Fibroblast of lung (primary cell): ENCODE measurements at regions not wholly inside any gene's neighbourhood (a gene's known extent, or its start where the extent isn't known, plus 50 kb on each side); places are given as distances from the start of the nearest gene placed in this dataset.
"Not testable (repeated sequence)": the region's sequence is repeated elsewhere in the genome, so short reads cannot be mapped to it uniquely, and the experiment has no call there.

Experiments used
- CTCF ChIP-seq, 2 donors: IDR thresholded peaks in 1 of 2; conservative IDR thresholded peaks in 1 of 2; 1 replicate in 1 of 2; 2 replicates in 1 of 2; pipeline ENCODE4 v1.5.1; 2011 to 2012; ENCODE audit warnings: low read length in 2 of 2, control low read depth in 1 of 2, inconsistent platforms in 1 of 2, low read depth in 1 of 2, mild to moderate bottlenecking in 1 of 2
- EZH2 ChIP-seq: IDR thresholded peaks from 2 replicates; pipeline ENCODE4 v1.5.1; 2012; ENCODE audit warnings: low read length, control low read depth, mild to moderate bottlenecking; ENCODE audit errors: missing control alignments

- not testable (repeated sequence) for TF ChIP-seq CTCF (conservative IDR thresholded peaks at IDR 0.05 in 1 of 2, IDR thresholded peaks at IDR 0.05 in 1 of 2; ENCODE audit: low read depth in 1 of 2, low read length in 2 of 2); EZH2
Observed at GRCh38 chr22:48911647-48912046, 916.0 kb downstream of the BRD1 start.
